ENCODE measurements at regions not wholly inside any gene's neighbourhood (a gene's known extent, or its start where the extent isn't known, plus 50 kb on each side); places are given as distances from the start of the nearest gene placed in this dataset.

GRCh38 chr14:42229976-42230375 lies 623.3 kb downstream of the LRFN5 start:
- H3K4me1 Mint-ChIP-seq (ENCODE audit: low read depth) = no peaks in the 10 kb centered on the region
- no peak for DNase-seq (ENCODE audit: low spot score, unreplicated experiment)
- TF ChIP-seq CTCF (IDR thresholded peaks at IDR 0.05; ENCODE audit: unreplicated experiment) = no peak
- peaks cover 9% of the 10 kb centered on the region for H3K9me3 Mint-ChIP-seq (ENCODE audit: low read depth)
- no peaks in the 10 kb centered on the region for H3K36me3 Mint-ChIP-seq (ENCODE audit: insufficient read depth)
- H3K27me3 Mint-ChIP-seq = no peaks in the 10 kb centered on the region
- H3K27ac Mint-ChIP-seq = no peak overlapping the region
- H3K4me3 Mint-ChIP-seq (ENCODE audit: low read depth) = no peak overlapping the region

- TF ChIP-seq CTCF (IDR thresholded peaks at IDR 0.05; ENCODE audit: unreplicated experiment) = no peak
- Mint-ChIP-seq H3K4me3 (ENCODE audit: low read depth) (no peak overlapping the region), H3K9me3 (ENCODE audit: low read depth) (peaks cover 9% of the 10 kb centered on the region)
These were observed 622.6 kb downstream of the LRFN5 start for GRCh38 chr14:42229294-42229693.

GRCh38 chr14:42228611-42229010 lies 621.9 kb downstream of the LRFN5 start:
- no peak for DNase-seq (ENCODE audit: low spot score, unreplicated experiment)
- H3K4me3 Mint-ChIP-seq (ENCODE audit: low read depth) = no peak overlapping the region
- peaks cover 3% of the 10 kb centered on the region for H3K4me1 Mint-ChIP-seq (ENCODE audit: low read depth)
- no peaks in the 10 kb centered on the region for H3K36me3 Mint-ChIP-seq (ENCODE audit: insufficient read depth)
- H3K9me3 Mint-ChIP-seq (ENCODE audit: low read depth) = peaks cover 9% of the 10 kb centered on the region
- TF ChIP-seq CTCF (IDR thresholded peaks at IDR 0.05; ENCODE audit: unreplicated experiment) = no peak
- no peaks in the 10 kb centered on the region for H3K27me3 Mint-ChIP-seq
- no peak overlapping the region for H3K27ac Mint-ChIP-seq

More at GRCh38 chr14:42229294-42229693, 622.6 kb downstream of the LRFN5 start:
- Mint-ChIP-seq H3K36me3 (ENCODE audit: insufficient read depth) (no peaks in the 10 kb centered on the region), H3K27ac (no peak overlapping the region), H3K4me1 (ENCODE audit: low read depth) (peaks cover under 1% of the 10 kb centered on the region), H3K27me3 (no peaks in the 10 kb centered on the region)
- DNase-seq (ENCODE audit: low spot score, unreplicated experiment) = no peak

GRCh38 chr14:42224053-42224888 lies 617.6 kb downstream of the LRFN5 start:
- no peak overlapping the region for H3K27ac Mint-ChIP-seq
- H3K36me3 Mint-ChIP-seq (ENCODE audit: insufficient read depth) = no peaks in the 10 kb centered on the region
- peaks cover 5% of the 10 kb centered on the region for H3K9me3 Mint-ChIP-seq (ENCODE audit: low read depth)
- H3K4me1 Mint-ChIP-seq (ENCODE audit: low read depth) = peaks cover 5% of the 10 kb centered on the region
- TF ChIP-seq CTCF (IDR thresholded peaks at IDR 0.05; ENCODE audit: unreplicated experiment) = peak; percentile 92
- peak; percentile 69 for DNase-seq (ENCODE audit: low spot score, unreplicated experiment)
- H3K27me3 Mint-ChIP-seq = no peaks in the 10 kb centered on the region
- no peak overlapping the region for H3K4me3 Mint-ChIP-seq (ENCODE audit: low read depth)

- peaks cover 5% of the 10 kb centered on the region for H3K4me1 Mint-ChIP-seq (ENCODE audit: low read depth)
- H3K4me3 Mint-ChIP-seq (ENCODE audit: low read depth) = no peak overlapping the region
- DNase-seq (ENCODE audit: low spot score, unreplicated experiment) = no peak
- peaks cover 5% of the 10 kb centered on the region for H3K9me3 Mint-ChIP-seq (ENCODE audit: low read depth)
- no peak for TF ChIP-seq CTCF (IDR thresholded peaks at IDR 0.05; ENCODE audit: unreplicated experiment)
- H3K36me3 Mint-ChIP-seq (ENCODE audit: insufficient read depth) = no peaks in the 10 kb centered on the region
- no peaks in the 10 kb centered on the region for H3K27me3 Mint-ChIP-seq
- no peak overlapping the region for H3K27ac Mint-ChIP-seq
These were observed 616.3 kb downstream of the LRFN5 start for GRCh38 chr14:42222924-42223471.
